Hematopoietic multipotent progenitor cell treated with erythropoietin and hydrocortisone succinate and interleukin-3 and kit ligand, for 17 days (in vitro differentiated cells): ENCODE measurements at regions not wholly inside any gene's neighbourhood (a gene's known extent, or its start where the extent isn't known, plus 50 kb on each side); places are given as distances from the start of the nearest gene placed in this dataset.

ENCODE experiments used
- DNase-seq: peaks from one replicate; pipeline ENCODE4 v3.0.0-alpha.2; 2015; ENCODE audit warnings: low spot score

GRCh38 chr14:61847861-61848260 lies 85.6 kb downstream of the SNAPC1 start:
- no peak for DNase-seq

DNA sequence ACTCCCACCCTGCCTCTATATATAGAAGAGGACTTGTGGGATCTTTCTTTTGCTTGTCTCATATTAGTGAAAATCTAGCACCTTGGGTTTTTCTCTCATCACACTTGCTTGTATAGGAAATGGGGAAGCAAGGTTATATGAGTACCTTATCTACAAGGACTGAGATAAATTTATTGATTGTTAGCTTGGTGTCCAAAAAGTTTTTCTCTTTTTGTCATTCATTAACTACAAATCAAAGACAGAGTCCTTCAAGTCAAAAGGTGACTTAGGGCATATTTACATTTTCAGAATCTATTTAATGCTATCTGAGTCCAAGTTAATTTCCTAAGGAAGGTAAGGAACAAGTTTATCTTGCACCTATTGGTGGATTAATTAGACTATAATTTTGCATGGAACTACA lies 92.7 kb downstream of the SNAPC1 start:
- DNase-seq, result no peak

GRCh38 chr14:61860294-61860918 lies 98.2 kb downstream of the SNAPC1 start:
- no peak for DNase-seq

DNA sequence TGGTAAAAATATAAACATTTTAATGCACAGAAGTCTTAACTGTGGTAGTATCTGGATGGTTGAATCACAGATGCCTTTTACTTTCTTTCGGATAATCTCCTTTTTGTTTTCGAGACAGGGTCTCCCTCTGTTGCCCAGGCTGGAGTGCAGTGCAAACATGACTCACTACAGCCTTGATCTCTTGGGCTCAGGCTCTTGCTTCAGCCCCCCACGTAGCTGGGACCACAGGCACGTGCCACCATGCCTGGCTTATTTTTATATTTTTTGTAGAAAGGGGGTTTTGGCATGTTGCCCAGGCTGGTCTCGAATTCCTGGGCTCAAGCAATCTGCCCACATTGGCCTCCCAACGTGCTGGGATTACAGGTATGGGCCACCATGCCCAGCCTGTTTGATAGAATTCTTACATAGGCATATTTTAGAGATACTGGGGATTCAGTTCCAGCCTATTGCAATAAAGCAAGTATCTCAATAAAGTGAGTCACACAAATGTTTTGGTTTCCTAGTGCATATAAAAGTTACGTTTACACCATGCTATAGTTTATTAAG lies 99.2 kb downstream of the SNAPC1 start:
- DNase-seq, result no peak

GRCh38 chr14:61864329-61864898 lies 102.2 kb downstream of the SNAPC1 start:
- DNase-seq, result no peak

DNA sequence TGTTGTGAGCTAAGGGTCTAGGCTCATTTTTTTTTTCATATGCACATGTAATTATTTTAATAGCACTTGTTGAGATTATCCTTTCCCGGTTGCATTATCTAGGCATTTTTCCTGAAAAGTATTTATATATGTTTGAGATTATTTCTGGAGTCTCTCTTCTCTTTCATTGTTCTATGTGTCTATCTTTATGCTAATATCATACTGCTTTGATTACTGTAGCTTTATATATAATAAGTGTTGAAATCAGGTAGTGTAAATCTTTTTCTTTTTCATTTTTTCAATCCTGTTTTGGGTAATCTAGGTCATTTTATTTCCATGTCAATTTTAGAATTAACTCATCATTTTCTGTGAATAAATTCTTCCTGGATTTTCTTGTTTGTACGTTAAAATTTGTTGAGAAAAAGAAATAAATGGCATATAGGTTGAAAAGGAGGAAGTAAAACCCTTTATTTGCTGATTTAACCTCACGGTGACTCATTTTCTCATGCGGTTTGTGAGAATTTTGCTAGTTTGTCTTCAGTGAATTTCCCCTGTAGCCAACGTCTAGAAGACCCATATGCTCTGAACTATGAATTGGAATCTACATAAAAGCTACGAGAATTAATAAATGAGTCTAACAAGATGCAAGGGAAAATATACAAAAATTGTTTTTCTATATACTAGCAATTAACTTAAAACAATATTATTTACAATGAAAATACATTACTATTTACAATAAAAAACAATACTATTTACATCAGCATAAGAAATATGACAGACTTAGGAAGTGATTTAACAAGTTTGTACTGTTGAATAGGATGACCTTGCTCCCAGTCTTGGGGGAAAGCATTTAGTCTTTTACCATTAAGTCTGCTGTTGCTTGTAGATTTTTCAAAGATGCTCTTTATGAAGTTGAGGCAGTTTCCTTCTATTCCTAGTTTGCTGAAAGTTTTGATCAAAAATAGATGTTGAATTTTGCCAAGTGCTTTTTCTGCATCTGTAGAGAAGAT lies 105.0 kb downstream of the SNAPC1 start:
- DNase-seq, result no peak

GRCh38 chr14:61868846-61869245 lies 106.6 kb downstream of the SNAPC1 start:
- DNase-seq, result no peak

DNA sequence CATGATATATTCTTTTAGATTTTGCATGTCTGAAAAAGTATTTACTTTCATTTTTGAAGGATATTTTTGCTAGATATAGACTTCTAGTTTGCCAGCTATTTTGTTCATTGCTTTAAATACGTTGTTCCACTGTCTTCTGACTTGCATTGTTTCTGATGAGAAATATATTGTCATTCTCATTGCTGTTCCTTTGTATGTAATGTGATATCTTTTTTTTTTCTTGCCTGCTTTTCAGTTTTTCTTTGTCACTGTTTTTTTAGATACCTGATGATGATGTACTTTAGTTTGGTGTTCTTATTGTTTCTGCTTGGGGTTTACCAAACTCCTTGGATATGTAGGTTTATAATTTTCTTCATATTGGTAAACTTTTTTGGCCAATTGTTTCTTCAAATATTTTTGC lies 107.9 kb downstream of the SNAPC1 start:
- DNase-seq, result no peak

DNA sequence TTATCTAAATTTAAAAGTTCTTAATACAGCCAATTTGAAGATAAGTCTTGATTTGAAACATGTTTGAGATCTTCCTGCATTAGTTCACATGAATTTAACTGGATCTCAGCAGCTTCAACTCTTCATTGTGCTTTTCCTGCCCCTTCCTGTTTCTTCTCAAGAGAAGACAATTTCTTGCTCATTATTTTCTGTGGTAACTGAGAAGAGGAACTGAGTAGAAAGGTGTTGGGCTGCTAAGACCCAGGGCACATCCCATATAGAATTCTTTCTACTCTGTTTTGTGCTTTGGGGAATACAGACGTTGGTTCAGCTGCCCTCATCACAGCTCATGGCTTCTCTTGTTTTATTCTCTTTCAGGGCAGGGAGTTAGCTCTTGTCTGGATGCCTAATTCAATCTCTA lies 110.2 kb downstream of the SNAPC1 start:
- no peak for DNase-seq

GRCh38 chr14:61875483-61875882 lies 113.3 kb downstream of the SNAPC1 start:
- DNase-seq, result no peak

GRCh38 chr14:61876362-61877034 lies 114.3 kb downstream of the SNAPC1 start:
- no peak for DNase-seq

DNA sequence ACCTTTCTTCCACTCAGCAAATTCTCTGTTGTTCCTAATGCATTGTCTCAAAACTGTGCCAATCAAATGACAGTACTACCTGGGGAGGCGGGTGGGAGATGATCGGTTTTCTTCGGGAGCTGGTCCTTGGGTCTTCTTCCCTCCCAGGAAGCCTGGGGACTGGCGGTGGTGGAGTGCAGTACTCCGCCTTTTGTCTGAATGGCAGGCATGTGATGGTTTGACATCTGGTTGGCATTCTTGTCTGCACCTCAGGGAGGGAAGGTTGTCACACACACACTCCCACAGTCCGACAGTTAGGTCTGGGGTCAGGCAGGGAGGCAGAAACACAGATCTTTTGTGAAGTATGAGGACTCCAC lies 114.8 kb downstream of the SNAPC1 start:
- DNase-seq, result no peak

DNA sequence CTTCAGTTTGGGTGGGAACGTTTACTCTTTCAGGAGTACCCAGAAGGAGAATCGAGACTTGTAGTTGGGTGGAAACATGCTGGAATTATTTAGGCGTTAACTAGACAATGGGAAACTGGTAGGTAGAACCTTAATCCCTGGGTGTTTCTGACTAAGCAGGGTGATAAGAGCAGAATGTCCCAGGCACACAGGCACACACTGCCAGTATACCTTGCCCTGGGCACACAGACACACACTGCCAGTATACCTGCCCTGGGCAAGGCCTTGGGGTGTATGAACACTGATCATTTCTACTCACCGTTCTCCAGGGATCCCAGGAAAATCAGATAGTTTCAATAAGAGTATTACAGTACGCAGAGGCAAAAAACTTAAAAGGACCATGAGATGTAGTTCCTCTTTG lies 115.5 kb downstream of the SNAPC1 start:
- DNase-seq, result no peak

GRCh38 chr14:61878931-61879330 lies 116.7 kb downstream of the SNAPC1 start:
- no peak for DNase-seq

DNA sequence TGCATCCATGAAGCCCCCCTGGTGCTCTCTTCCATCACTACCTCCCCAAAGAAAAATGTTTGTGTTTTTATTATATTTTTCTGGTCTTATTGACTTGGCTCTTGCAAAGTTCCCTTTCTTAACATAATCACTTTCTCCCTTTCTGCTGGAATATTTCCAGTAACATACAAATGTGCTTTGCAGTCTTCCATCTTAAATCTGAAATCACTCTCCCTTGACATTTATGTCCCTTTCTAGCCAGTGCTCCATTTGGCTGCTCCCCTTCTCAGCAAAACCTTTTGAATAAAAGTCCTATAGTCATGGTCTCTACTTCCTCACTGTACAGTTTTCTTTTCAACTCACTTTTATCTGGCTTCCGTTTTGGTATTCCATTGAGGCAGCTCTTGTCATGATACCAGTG lies 118.8 kb downstream of the SNAPC1 start:
- DNase-seq, result no peak

- no peak for DNase-seq
Observed at GRCh38 chr14:61884711-61885110, 122.5 kb downstream of the SNAPC1 start.

DNA sequence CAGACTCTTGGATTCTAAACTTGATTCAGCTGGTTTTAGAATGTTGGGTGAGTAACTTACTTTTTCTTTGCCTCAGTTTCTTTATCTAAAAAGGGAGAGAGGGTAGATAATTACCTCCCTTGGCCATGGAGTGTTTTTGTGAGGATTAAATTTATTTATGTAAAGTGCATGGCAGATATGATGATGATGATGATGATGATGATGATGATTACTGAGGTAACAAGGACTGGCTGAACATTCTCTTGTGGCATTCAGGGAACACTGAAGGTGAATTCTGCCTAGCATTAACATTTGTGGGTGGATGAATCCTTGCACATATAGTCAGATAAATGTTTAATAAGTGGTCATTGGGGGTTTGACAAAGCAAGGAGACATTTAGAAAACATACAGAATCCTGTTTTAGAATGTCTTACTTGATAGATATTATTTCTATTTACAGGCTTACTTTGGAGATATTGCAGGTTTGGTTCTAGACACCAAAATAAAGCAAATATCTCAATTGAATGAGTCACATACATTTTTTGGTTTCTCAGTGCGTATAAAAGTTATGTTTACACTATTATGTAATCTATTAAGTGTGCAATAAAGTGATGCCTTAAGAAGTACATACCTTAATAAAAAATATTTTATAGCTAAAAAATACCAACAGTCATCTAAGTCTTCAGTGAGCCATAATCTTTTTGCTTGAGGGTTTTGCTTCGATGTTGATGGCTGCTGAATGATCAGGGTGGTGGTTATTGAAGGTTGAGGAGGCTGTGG lies 123.2 kb downstream of the SNAPC1 start:
- DNase-seq, result no peak

GRCh38 chr14:61887628-61888027 lies 125.4 kb downstream of the SNAPC1 start:
- DNase-seq, result no peak

DNA sequence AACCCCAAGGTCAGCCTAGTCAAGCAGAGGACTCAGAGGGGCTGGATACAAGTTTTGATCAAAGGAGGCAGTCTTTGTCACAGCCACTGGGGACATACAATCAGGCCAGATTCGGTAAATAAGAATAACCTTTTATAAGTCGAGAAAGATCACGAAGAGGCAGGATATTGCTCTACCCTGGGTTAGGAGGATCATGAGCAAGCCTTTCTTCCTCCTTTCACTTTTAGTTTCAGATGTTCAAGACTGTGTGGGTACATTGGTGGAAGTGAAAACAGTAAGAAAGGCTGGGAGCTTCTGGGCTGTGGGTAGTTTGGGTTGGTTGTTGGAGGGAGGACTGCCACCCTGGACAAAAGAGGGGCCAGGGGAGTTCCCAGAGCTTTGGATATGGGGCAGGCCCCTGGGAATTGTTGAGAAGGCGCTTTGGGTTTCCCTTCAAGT lies 127.7 kb downstream of the SNAPC1 start:
- DNase-seq, result no peak

- DNase-seq, result no peak
Observed at GRCh38 chr14:61891170-61891569, 128.9 kb downstream of the SNAPC1 start.

GRCh38 chr14:61891810-61892209 lies 129.6 kb downstream of the SNAPC1 start:
- no peak for DNase-seq
